Embryonic facial prominence (tissue), 1 donor: ENCODE measurements at regions not wholly inside any gene's neighbourhood (a gene's known extent, or its start where the extent isn't known, plus 50 kb on each side); places are given as distances from the start of the nearest gene placed in this dataset.
"Not testable (repeated sequence)": the region's sequence is repeated elsewhere in the genome, so short reads cannot be mapped to it uniquely, and the experiment has no call there.

ENCODE experiments used
- DNase-seq: peaks from one replicate; pipeline ENCODE4 v3.0.0-alpha.2; 2016; ENCODE audit errors: extremely low spot score

GRCh38 chr19:28569132-28570131, 643.5 kb downstream of the UQCRFS1 start:
- DNase-seq: no peak

GRCh38 chr19:28567834-28568233, 645.1 kb downstream of the UQCRFS1 start:
- no peak for DNase-seq

- no peak for DNase-seq
Measured at GRCh38 chr19:28563964-28564921, 648.7 kb downstream of the UQCRFS1 start.

GRCh38 chr19:28560786-28561185, 652.2 kb downstream of the UQCRFS1 start:
- DNase-seq: no peak

GRCh38 chr19:28558783-28559182, 654.2 kb downstream of the UQCRFS1 start:
- no peak for DNase-seq

- DNase-seq: no peak
Measured at GRCh38 chr19:28556371-28556770, 656.6 kb downstream of the UQCRFS1 start.

GRCh38 chr19:28555317-28555716, 657.6 kb downstream of the UQCRFS1 start:
- no peak for DNase-seq

- DNase-seq: no peak
Measured at GRCh38 chr19:28554321-28555091, 658.4 kb downstream of the UQCRFS1 start.

GRCh38 chr19:28553764-28554163, 659.2 kb downstream of the UQCRFS1 start:
- DNase-seq: no peak

- no peak for DNase-seq
Measured at GRCh38 chr19:28553005-28553404, 659.9 kb downstream of the UQCRFS1 start.

- DNase-seq: no peak
Measured at GRCh38 chr19:28549680-28550277, 663.2 kb downstream of the UQCRFS1 start.

- no peak for DNase-seq
Measured at GRCh38 chr19:28546148-28546685, 666.7 kb downstream of the UQCRFS1 start.

GRCh38 chr19:28545397-28545796, 667.6 kb downstream of the UQCRFS1 start:
- not testable (repeated sequence) for DNase-seq

GRCh38 chr19:28544451-28545261, 668.3 kb downstream of the UQCRFS1 start:
- DNase-seq: no peak

GRCh38 chr19:28543244-28543776, 669.6 kb downstream of the UQCRFS1 start:
- DNase-seq: no peak

GRCh38 chr19:28542394-28543243, 670.3 kb downstream of the UQCRFS1 start:
- DNase-seq: no peak

- no peak for DNase-seq
Measured at GRCh38 chr19:28541602-28542393, 671.2 kb downstream of the UQCRFS1 start.

GRCh38 chr19:28541029-28541428, 671.9 kb downstream of the UQCRFS1 start:
- no peak for DNase-seq
